B cell (primary cell): ENCODE measurements at regions not wholly inside any gene's neighbourhood (a gene's known extent, or its start where the extent isn't known, plus 50 kb on each side); places are given as distances from the start of the nearest gene placed in this dataset.

ENCODE experiments used
- ATAC-seq: fragments of 200-7000 bp; cut with Tn5 transposase; one replicate; pipeline ENCODE4 v1.10.0; 2021; ENCODE audit warnings: low read depth, mild to moderate bottlenecking, moderate number of reproducible peaks, moderate library complexity
- CTCF ChIA-PET: fragments of 350-600 bp; sonication (Branson Sonifier 250); formaldehyde crosslinking; loops from one replicate; lab custom pipeline; 2021; ENCODE audit warnings: antibody characterized with exemption, inconsistent platforms; lab: Charles Lee
- POLR2A ChIA-PET: fragments of 350-600 bp; sonication (Branson Sonifier 250); formaldehyde crosslinking; loops from one replicate; lab custom pipeline; 2021; ENCODE audit warnings: antibody characterized with exemption; lab: Charles Lee
- DNase-seq: peaks from one replicate; pipeline ENCODE4 v3.0.0; 2013
- H2AFZ ChIP-seq: 2 replicates; pipeline ENCODE4 v1.6.1; 2012; ENCODE audit warnings: mild to moderate bottlenecking, low read depth, low read length; ENCODE audit not compliant: insufficient read depth, poor library complexity, severe bottlenecking
- H3K27ac ChIP-seq, 2 donors: 1 replicate in 1 of 2; 2 replicates in 1 of 2; pipeline ENCODE4 v1.5.1; 2012 to 2013; ENCODE audit warnings: low read length in 2 of 2, mild to moderate bottlenecking in 2 of 2, moderate library complexity in 1 of 2
- H3K27me3 ChIP-seq, 4 experiments: fragments of 200-600 bp in 1 of 4; sonication (generic) in 1 of 4; replicated peaks in 1 of 4; 1 replicate in 2 of 4; 2 replicates in 2 of 4; pipeline versions ENCODE4 v1.6.1 to v1.7.0; 2013 to 2016; ENCODE audit warnings: low read length in 3 of 4, mild to moderate bottlenecking in 2 of 4, mixed read lengths in 1 of 4, moderate library complexity in 1 of 4; ENCODE audit not compliant: insufficient read depth in 4 of 4, control insufficient read depth in 3 of 4; ENCODE audit errors: control extremely low read depth in 1 of 4
- H3K36me3 ChIP-seq, 2 experiments: replicated peaks in 1 of 2; 1 replicate in 1 of 2; 2 replicates in 1 of 2; pipeline versions ENCODE4 v1.6.1 to v1.7.1; 2013; ENCODE audit warnings: low read length in 1 of 2; ENCODE audit not compliant: insufficient read depth in 2 of 2, control insufficient read depth in 1 of 2; ENCODE audit errors: control extremely low read depth in 1 of 2, extremely low read depth in 1 of 2
- H3K4me1 ChIP-seq, 2 donors: fragments of 200-600 bp in 1 of 2; sonication (generic) in 1 of 2; 1 replicate in 1 of 2; 2 replicates in 1 of 2; pipeline versions ENCODE4 v1.5.1 to v1.6.1; 2013 to 2017; ENCODE audit warnings: low read length in 2 of 2; ENCODE audit not compliant: control insufficient read depth in 2 of 2, insufficient read depth in 2 of 2
- H3K4me2 ChIP-seq: replicated peaks from 2 replicates; pipeline ENCODE3; 2012; ENCODE audit warnings: mild to moderate bottlenecking, low read depth, low read length; ENCODE audit not compliant: poor library complexity, severe bottlenecking
- H3K4me3 ChIP-seq, 5 experiments: fragments of 200-600 bp in 1 of 5; sonication (generic) in 1 of 5; 1 replicate in 3 of 5; 2 replicates in 2 of 5; pipeline versions ENCODE4 v1.5.1 to v1.7.0; 2011 to 2016; ENCODE audit warnings: low read length in 4 of 5, mild to moderate bottlenecking in 4 of 5, low read depth in 2 of 5, control low read depth in 1 of 5, moderate library complexity in 1 of 5; ENCODE audit not compliant: insufficient read depth in 1 of 5; ENCODE audit errors: control extremely low read depth in 1 of 5, extremely low read depth in 1 of 5
- H3K79me2 ChIP-seq: fragments of 200-600 bp; sonication (generic); one replicate; pipeline ENCODE4 v1.6.0; 2016; ENCODE audit warnings: low read length; ENCODE audit not compliant: control insufficient read depth, insufficient read depth
- H3K9ac ChIP-seq: fragments of 200-600 bp; sonication (generic); 2 replicates; pipeline ENCODE4 v1.6.1; 2017; ENCODE audit warnings: mild to moderate bottlenecking, low read length, moderate library complexity
- H3K9me3 ChIP-seq, 3 donors: one replicate each; pipeline versions ENCODE4 v1.6.1 to v1.7.1; 2013; ENCODE audit warnings: low read length in 2 of 3; ENCODE audit not compliant: control insufficient read depth in 2 of 3, insufficient read depth in 1 of 3; ENCODE audit errors: control extremely low read depth in 1 of 3
- H4K20me1 ChIP-seq: 2 replicates; pipeline ENCODE4 v1.6.0; 2012; ENCODE audit warnings: mild to moderate bottlenecking, low read length; ENCODE audit not compliant: insufficient read depth, control insufficient read depth, poor library complexity, severe bottlenecking
- H3K27ac Mint-ChIP-seq: one replicate; pipeline ENCODE4 v1.8.0; 2021; ENCODE audit warnings: mixed read lengths
- H3K27me3 Mint-ChIP-seq: one replicate; pipeline ENCODE4 v1.8.0; 2021; ENCODE audit warnings: mixed read lengths
- H3K4me1 Mint-ChIP-seq: one replicate; pipeline ENCODE4 v1.8.0; 2021; ENCODE audit warnings: mixed read lengths
- H3K4me3 Mint-ChIP-seq: one replicate; pipeline ENCODE4 v1.8.0; 2021; ENCODE audit warnings: mixed read lengths
- H3K9me3 Mint-ChIP-seq: one replicate; pipeline ENCODE4 v1.8.0; 2022; ENCODE audit warnings: mixed read lengths; ENCODE audit not compliant: insufficient read depth
- EZH2 ChIP-seq: IDR thresholded peaks from 2 replicates; pipeline ENCODE4 v1.6.1; 2012; ENCODE audit warnings: borderline replicate concordance, low read depth, mild to moderate bottlenecking, moderate library complexity, low read length; ENCODE audit not compliant: insufficient read depth, poor library complexity, severe bottlenecking
- WGBS: methylation state at CpG from one replicate; pipeline ENCODE4 v1.1.5; 2013; ENCODE audit warnings: missing lambda C conversion rate; ENCODE audit not compliant: insufficient coverage; 5-methylcytosine and 5-hydroxymethylcytosine counted together
- intact Hi-C: fragments of 100-400 bp; cut with micrococcal nuclease; formaldehyde crosslinking; loops from one replicate; pipeline ENCODE4 v1.10.0; 2022
- TF ChIP-seq, protein P1 (sequence below): fragments of 200-600 bp; IDR thresholded peaks from one replicate; pipeline ENCODE4 v1.8.0; 2022; ENCODE audit warnings: antibody characterized with exemption, mild to moderate bottlenecking

DNA sequence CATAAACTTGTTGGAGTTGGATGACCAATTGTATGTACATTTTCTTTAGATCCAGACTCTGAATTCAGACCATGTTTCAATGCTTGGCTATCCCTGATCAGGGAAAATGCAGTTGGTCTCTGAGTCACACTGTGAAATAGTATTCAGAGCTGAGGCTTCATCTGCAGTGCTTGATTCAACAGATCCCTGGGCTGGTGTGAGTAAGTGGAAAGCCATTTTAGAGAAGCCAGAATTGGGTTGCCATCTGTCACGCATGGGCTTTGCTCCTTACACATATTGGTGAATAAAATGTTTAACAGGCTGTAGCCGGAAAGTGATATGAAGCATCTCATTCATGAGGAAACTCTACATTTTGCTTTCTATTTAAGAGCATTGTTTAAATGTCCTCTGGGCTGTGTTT lies 50.0 kb upstream of the ACYP2 start:
- H3K4me2 ChIP-seq: no peak overlapping the region
- H3K9me3 Mint-ChIP-seq: no peaks in the 10 kb centered on the region
- no peak overlapping the region for H3K4me3 Mint-ChIP-seq
- H3K27me3 ChIP-seq: no peaks in the 10 kb centered on the region
- no peak overlapping the region for H3K9ac ChIP-seq
- peaks cover 12% of the 10 kb centered on the region for H3K4me1 Mint-ChIP-seq
- no peaks in the 10 kb centered on the region for H3K27me3 Mint-ChIP-seq
- H3K79me2 ChIP-seq: peaks cover 6% of the 10 kb centered on the region
- H3K36me3 ChIP-seq: peaks cover 0 to 2% of the 10 kb centered on the region in 2 experiments
- TF ChIP-seq, protein P1, sequence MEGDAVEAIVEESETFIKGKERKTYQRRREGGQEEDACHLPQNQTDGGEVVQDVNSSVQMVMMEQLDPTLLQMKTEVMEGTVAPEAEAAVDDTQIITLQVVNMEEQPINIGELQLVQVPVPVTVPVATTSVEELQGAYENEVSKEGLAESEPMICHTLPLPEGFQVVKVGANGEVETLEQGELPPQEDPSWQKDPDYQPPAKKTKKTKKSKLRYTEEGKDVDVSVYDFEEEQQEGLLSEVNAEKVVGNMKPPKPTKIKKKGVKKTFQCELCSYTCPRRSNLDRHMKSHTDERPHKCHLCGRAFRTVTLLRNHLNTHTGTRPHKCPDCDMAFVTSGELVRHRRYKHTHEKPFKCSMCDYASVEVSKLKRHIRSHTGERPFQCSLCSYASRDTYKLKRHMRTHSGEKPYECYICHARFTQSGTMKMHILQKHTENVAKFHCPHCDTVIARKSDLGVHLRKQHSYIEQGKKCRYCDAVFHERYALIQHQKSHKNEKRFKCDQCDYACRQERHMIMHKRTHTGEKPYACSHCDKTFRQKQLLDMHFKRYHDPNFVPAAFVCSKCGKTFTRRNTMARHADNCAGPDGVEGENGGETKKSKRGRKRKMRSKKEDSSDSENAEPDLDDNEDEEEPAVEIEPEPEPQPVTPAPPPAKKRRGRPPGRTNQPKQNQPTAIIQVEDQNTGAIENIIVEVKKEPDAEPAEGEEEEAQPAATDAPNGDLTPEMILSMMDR: no peak
- TF ChIP-seq EZH2: no peak
- H3K27ac ChIP-seq: no peak overlapping the region
- H3K27ac Mint-ChIP-seq: no peak overlapping the region
- DNase-seq (no peak), ATAC-seq (no peak)
- POLR2A ChIA-PET: no interaction called here
- no peaks in the 10 kb centered on the region for H4K20me1 ChIP-seq
- no peak overlapping the region for H3K4me3 ChIP-seq
- peaks cover 3 to 4% of the 10 kb centered on the region in 2 donors for H3K4me1 ChIP-seq
- H3K9me3 ChIP-seq: no peaks in the 10 kb centered on the region
- intact Hi-C loops: loop anchor here (2.0 kb wide), 1 partner anchor 15 kb away; no protein-coding TSS in a partner anchor
- no CpG with 5 or more reads among the region's 2 CpGs for WGBS
- CTCF ChIA-PET: no interaction called here
- H2AFZ ChIP-seq: no peak overlapping the region

DNA sequence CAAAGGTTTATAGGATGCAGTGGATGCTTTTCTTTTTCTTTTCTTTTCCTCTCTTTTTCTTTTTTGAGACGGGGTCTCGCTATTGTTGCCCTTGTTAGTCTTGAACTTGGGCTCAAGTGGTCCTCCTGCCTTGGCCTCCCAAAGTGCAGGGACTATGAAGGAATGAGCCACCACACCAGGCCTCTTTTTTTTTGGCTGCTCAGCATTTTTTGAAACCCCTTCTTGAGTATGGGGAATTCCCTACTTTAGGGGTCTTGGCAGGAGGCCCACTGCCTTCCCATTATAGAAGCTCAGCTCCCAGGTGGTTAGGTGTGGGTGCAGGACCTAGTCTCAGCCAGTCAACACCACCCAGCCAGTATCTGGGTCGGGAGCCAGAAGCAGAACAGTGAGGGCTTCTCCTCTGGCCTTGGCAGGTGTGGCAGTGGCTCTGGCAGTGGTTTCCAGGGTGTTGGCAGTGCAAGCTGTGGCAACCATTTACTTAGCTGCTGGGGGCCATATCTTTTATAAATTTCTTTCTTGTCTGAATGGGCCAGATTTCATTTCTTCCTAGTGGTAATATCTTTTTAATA lies 51.4 kb upstream of the ACYP2 start:
- TF ChIP-seq, protein P1: no peak
- TF ChIP-seq EZH2: no peak
- Mint-ChIP-seq H3K9me3 (no peaks in the 10 kb centered on the region), H3K27ac (no peak overlapping the region), H3K27me3 (no peaks in the 10 kb centered on the region), H3K4me3 (no peak overlapping the region), H3K4me1 (peaks cover 10% of the 10 kb centered on the region)
- ATAC-seq: no peak
- no peak overlapping the region for H3K9ac ChIP-seq
- no peaks in the 10 kb centered on the region for H3K9me3 ChIP-seq
- no peak overlapping the region for H3K27ac ChIP-seq
- CTCF ChIA-PET: no interaction called here
- POLR2A ChIA-PET: no interaction called here
- no peaks in the 10 kb centered on the region for H3K27me3 ChIP-seq
- intact Hi-C loops: loop anchor here (2.0 kb wide), 1 partner anchor 17 kb away; no protein-coding TSS in a partner anchor
- H2AFZ ChIP-seq: no peak overlapping the region
- peaks cover 3 to 4% of the 10 kb centered on the region in 2 donors for H3K4me1 ChIP-seq
- no peak overlapping the region for H3K4me3 ChIP-seq
- peaks cover 6% of the 10 kb centered on the region for H3K79me2 ChIP-seq
- no peak for DNase-seq
- 100% methylated on average over 1 of the region's 3 CpGs for WGBS
- no peaks in the 10 kb centered on the region for H4K20me1 ChIP-seq
- no peak overlapping the region for H3K4me2 ChIP-seq
- peaks cover 0 to 2% of the 10 kb centered on the region in 2 experiments for H3K36me3 ChIP-seq
